Gastroesophageal sphincter (tissue), 4 donors: ENCODE measurements at regions not wholly inside any gene's neighbourhood (a gene's known extent, or its start where the extent isn't known, plus 50 kb on each side); places are given as distances from the start of the nearest gene placed in this dataset.

Experiments used
- ATAC-seq: fragments of 150-250 bp; one replicate; pipeline ENCODE4 v1.9.1; 2016; ENCODE audit warnings: mild to moderate bottlenecking, moderate library complexity
- H3K27ac ChIP-seq, 4 donors: fragments of 200-600 bp; sonication (generic) in 3 of 4; 1 replicate in 3 of 4; 2 replicates in 1 of 4; pipeline ENCODE4 v1.5.1; 2016 to 2019
- H3K27me3 ChIP-seq: fragments of 200-600 bp; sonication (generic); one replicate; pipeline ENCODE4 v1.5.1; 2019
- H3K36me3 ChIP-seq, 2 donors: fragments of 200-600 bp; sonication (generic); one replicate each; pipeline ENCODE4 v1.5.1; 2019; ENCODE audit warnings: control low read depth in 1 of 2
- H3K4me1 ChIP-seq, 3 donors: fragments of 200-600 bp; sonication (generic); 1 replicate in 2 of 3; 2 replicates in 1 of 3; pipeline ENCODE4 v1.5.1; 2016 to 2019; ENCODE audit warnings: control low read depth in 2 of 3
- H3K4me3 ChIP-seq, 2 donors: fragments of 200-600 bp; sonication (generic); one replicate each; pipeline ENCODE4 v1.5.1; 2019; ENCODE audit warnings: mild to moderate bottlenecking in 1 of 2, moderate library complexity in 1 of 2
- H3K9me3 ChIP-seq, 3 donors: fragments of 200-600 bp; sonication (generic); one replicate each; pipeline ENCODE4 v1.5.1; 2017 to 2019; ENCODE audit warnings: control low read depth in 2 of 3
- CTCF ChIP-seq, 4 experiments: fragments of 200-600 bp in 2 of 4; fragments of 450-650 bp in 2 of 4; sonication (generic) in 1 of 4; IDR thresholded peaks; one replicate each; pipeline ENCODE4 v1.5.1; 2017 to 2019; ENCODE audit warnings: antibody characterized with exemption in 4 of 4, mild to moderate bottlenecking in 2 of 4, moderate library complexity in 2 of 4
- EP300 ChIP-seq: sonication (generic); formaldehyde crosslinking; IDR thresholded peaks from one replicate; pipeline ENCODE4 v1.6.1; 2017; ENCODE audit warnings: antibody characterized with exemption, mild to moderate bottlenecking
- POLR2A ChIP-seq, 2 donors: fragments of 450-650 bp; IDR thresholded peaks; one replicate each; pipeline ENCODE4 v1.6.1; 2017; ENCODE audit warnings: antibody characterized with exemption in 2 of 2, mild to moderate bottlenecking in 2 of 2, moderate library complexity in 1 of 2
- POLR2AphosphoS5 ChIP-seq: sonication (generic); formaldehyde crosslinking; IDR thresholded peaks from one replicate; pipeline ENCODE4 v1.6.1; 2017; ENCODE audit warnings: antibody characterized with exemption
- WGBS, 2 donors: methylation state at CpG; one replicate each; pipeline ENCODE4 v1.1.5; 2018; ENCODE audit warnings: low coverage in 1 of 2; 5-methylcytosine and 5-hydroxymethylcytosine counted together

GRCh38 chr1:177753655-177754054 is 216.2 kb downstream of the SEC16B start:
- TF ChIP-seq CTCF (IDR thresholded peaks at IDR 0.05), result no peak
- TF ChIP-seq EP300, result no peak
- peaks cover 6% of the 10 kb centered on the region for H3K27me3 ChIP-seq
- peaks cover 0 to 3% (median 0%) of the 10 kb centered on the region in 3 donors for H3K9me3 ChIP-seq
- 61 to 71% methylated on average over 4 to 5 of the region's 5 CpGs for WGBS, 2 donors
- no peaks in the 10 kb centered on the region for H3K4me1 ChIP-seq
- H3K27ac ChIP-seq, result no peak overlapping the region
- ATAC-seq, result no peak
- no peak overlapping the region for H3K4me3 ChIP-seq
- H3K36me3 ChIP-seq, result no peaks in the 10 kb centered on the region

- TF ChIP-seq POLR2A (IDR thresholded peaks at IDR 0.05), result no peak
- no peak for TF ChIP-seq POLR2AphosphoS5
- no peak for TF ChIP-seq EP300
- TF ChIP-seq CTCF (IDR thresholded peaks at IDR 0.05), result no peak
- no peaks in the 10 kb centered on the region for H3K36me3 ChIP-seq
- no peak for ATAC-seq
- H3K4me3 ChIP-seq, result no peak overlapping the region
- no peaks in the 10 kb centered on the region for H3K4me1 ChIP-seq
- WGBS, 2 donors, result 22 to 85% methylated on average over 1 to 4 of the region's 4 CpGs
- no peaks in the 10 kb centered on the region for H3K9me3 ChIP-seq
- H3K27me3 ChIP-seq, result no peaks in the 10 kb centered on the region
- H3K27ac ChIP-seq, result no peak overlapping the region
Observed at GRCh38 chr1:177748080-177748801, 221.6 kb downstream of the SEC16B start.

- no peaks in the 10 kb centered on the region for H3K9me3 ChIP-seq
- H3K27me3 ChIP-seq, result no peaks in the 10 kb centered on the region
- H3K27ac ChIP-seq, result no peak overlapping the region
- 51 to 90% methylated on average over 2 to 3 of the region's 3 CpGs for WGBS, 2 donors
- H3K4me1 ChIP-seq, result no peaks in the 10 kb centered on the region
- no peaks in the 10 kb centered on the region for H3K36me3 ChIP-seq
- TF ChIP-seq POLR2AphosphoS5 (no peak), POLR2A (IDR thresholded peaks at IDR 0.05) (no peak), EP300 (no peak), CTCF (IDR thresholded peaks at IDR 0.05) (no peak)
- ATAC-seq, result no peak
- no peak overlapping the region for H3K4me3 ChIP-seq
Observed at GRCh38 chr1:177746155-177746554, 223.7 kb downstream of the SEC16B start.

GRCh38 chr1:177744906-177745305 is 225.0 kb downstream of the SEC16B start:
- Histone ChIP-seq H3K27me3 (no peaks in the 10 kb centered on the region), H3K4me3 (no peak overlapping the region), H3K4me1 (no peaks in the 10 kb centered on the region), H3K36me3 (no peaks in the 10 kb centered on the region), H3K27ac (no peak overlapping the region), H3K9me3 (no peaks in the 10 kb centered on the region)
- ATAC-seq, result no peak
- 63 to 67% methylated on average over 1 of the region's 1 CpG for WGBS, 2 donors
- TF ChIP-seq CTCF (IDR thresholded peaks at IDR 0.05), result no peak
- TF ChIP-seq POLR2A (IDR thresholded peaks at IDR 0.05), result no peak
- no peak for TF ChIP-seq POLR2AphosphoS5
- TF ChIP-seq EP300, result no peak

- no peak overlapping the region for H3K27ac ChIP-seq
- H3K27me3 ChIP-seq, result no peaks in the 10 kb centered on the region
- no peaks in the 10 kb centered on the region for H3K9me3 ChIP-seq
- no peak for TF ChIP-seq CTCF (IDR thresholded peaks at IDR 0.05)
- no peak for TF ChIP-seq POLR2AphosphoS5
- no peak for TF ChIP-seq POLR2A (IDR thresholded peaks at IDR 0.05)
- no peak for TF ChIP-seq EP300
- H3K4me1 ChIP-seq, result no peaks in the 10 kb centered on the region
- WGBS, 2 donors, result 13 to 88% methylated on average over 1 of the region's 1 CpG
- no peak overlapping the region for H3K4me3 ChIP-seq
- ATAC-seq, result no peak
- H3K36me3 ChIP-seq, result no peaks in the 10 kb centered on the region
Observed at GRCh38 chr1:177741476-177741875, 228.4 kb downstream of the SEC16B start.
